Vagina (tissue), 2 donors: ENCODE measurements at regions not wholly inside any gene's neighbourhood (a gene's known extent, or its start where the extent isn't known, plus 50 kb on each side); places are given as distances from the start of the nearest gene placed in this dataset.

Experiments used
- DNase-seq, 2 donors: peaks; one replicate each; pipeline ENCODE4 v3.0.0-alpha.2; 2017; ENCODE audit errors: extremely low spot score in 2 of 2
- H3K27ac ChIP-seq: fragments of 200-600 bp; sonication (generic); one replicate; pipeline ENCODE4 v1.5.1; 2019
- H3K27me3 ChIP-seq: fragments of 200-600 bp; sonication (generic); one replicate; pipeline ENCODE4 v1.5.1; 2019
- H3K36me3 ChIP-seq, 2 donors: fragments of 200-600 bp; sonication (generic); one replicate each; pipeline ENCODE4 v1.5.1; 2017 to 2019
- H3K4me1 ChIP-seq: fragments of 200-600 bp; sonication (generic); one replicate; pipeline ENCODE4 v1.5.1; 2019
- H3K4me3 ChIP-seq, 2 donors: fragments of 200-600 bp; sonication (generic); 1 replicate in 1 of 2; 2 replicates in 1 of 2; pipeline ENCODE4 v1.5.1; 2016 to 2019
- H3K9me3 ChIP-seq: fragments of 200-600 bp; sonication (generic); one replicate; pipeline ENCODE4 v1.5.1; 2019
- POLR2A ChIP-seq, 2 donors: fragments of 450-650 bp; IDR thresholded peaks; one replicate each; pipeline ENCODE4 v1.6.1; 2017; ENCODE audit warnings: antibody characterized with exemption in 2 of 2, mild to moderate bottlenecking in 2 of 2, moderate library complexity in 2 of 2
- POLR2AphosphoS5 ChIP-seq, 2 donors: sonication (generic); formaldehyde crosslinking; IDR thresholded peaks; one replicate each; pipeline ENCODE4 v1.9.0; 2017; ENCODE audit warnings: antibody characterized with exemption in 2 of 2, mild to moderate bottlenecking in 2 of 2, low read depth in 1 of 2; ENCODE audit not compliant: insufficient read depth in 1 of 2
- intact Hi-C: fragments of 100-400 bp; cut with DNase I; formaldehyde crosslinking; loops from one replicate; pipeline ENCODE4 v1.15.1; 2023
- TF ChIP-seq, protein P1 (sequence below), 3 experiments: fragments of 450-650 bp in 2 of 3; fragments of 200-600 bp in 1 of 3; sonication (generic) in 1 of 3; IDR thresholded peaks; one replicate each; pipeline ENCODE4 v1.5.1; 2017 to 2019; ENCODE audit warnings: antibody characterized with exemption in 3 of 3, mild to moderate bottlenecking in 2 of 3, moderate library complexity in 2 of 3

DNA sequence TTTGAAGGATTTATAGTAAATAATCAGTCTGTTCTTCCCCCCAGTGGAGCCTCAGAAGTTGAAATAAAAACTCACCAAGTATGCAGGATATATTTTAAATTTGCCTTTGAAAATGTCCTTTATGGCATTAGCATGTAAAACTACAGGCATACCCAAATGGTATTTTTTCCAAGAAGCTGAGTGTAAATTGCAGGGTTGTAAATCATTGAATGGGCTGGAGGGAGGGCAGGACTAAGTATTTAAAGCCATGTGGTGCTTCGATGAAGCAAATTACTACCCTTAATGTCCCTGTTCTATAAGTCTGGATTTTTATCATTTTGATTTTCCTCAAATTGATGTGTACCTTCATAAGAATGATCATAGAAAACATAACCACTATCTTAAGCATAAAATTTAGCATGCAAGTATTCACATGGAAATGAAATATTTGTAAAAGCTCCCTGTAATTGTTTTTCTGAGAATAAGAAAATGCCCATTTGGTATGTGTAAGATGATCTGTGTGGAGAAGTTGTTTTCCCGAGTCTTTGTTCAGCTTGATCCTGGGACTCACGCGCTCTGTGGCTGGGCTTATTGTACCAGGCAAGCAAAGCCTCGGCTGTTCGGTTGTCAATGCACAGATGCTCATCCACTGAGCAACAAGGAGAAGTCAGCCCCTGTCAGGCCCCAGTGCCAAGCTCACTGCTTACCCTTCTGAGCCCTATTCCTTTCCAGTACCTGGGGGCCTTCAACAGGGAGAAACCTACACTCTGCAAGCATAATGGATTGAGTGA lies 66.7 kb downstream of the CD164 start:
- TF ChIP-seq POLR2AphosphoS5 (IDR thresholded peaks at IDR 0.05; ENCODE audit: insufficient read depth in 1 of 2, low read depth in 1 of 2) (no peak), POLR2A (IDR thresholded peaks at IDR 0.05) (no peak)
- TF ChIP-seq, protein P1, sequence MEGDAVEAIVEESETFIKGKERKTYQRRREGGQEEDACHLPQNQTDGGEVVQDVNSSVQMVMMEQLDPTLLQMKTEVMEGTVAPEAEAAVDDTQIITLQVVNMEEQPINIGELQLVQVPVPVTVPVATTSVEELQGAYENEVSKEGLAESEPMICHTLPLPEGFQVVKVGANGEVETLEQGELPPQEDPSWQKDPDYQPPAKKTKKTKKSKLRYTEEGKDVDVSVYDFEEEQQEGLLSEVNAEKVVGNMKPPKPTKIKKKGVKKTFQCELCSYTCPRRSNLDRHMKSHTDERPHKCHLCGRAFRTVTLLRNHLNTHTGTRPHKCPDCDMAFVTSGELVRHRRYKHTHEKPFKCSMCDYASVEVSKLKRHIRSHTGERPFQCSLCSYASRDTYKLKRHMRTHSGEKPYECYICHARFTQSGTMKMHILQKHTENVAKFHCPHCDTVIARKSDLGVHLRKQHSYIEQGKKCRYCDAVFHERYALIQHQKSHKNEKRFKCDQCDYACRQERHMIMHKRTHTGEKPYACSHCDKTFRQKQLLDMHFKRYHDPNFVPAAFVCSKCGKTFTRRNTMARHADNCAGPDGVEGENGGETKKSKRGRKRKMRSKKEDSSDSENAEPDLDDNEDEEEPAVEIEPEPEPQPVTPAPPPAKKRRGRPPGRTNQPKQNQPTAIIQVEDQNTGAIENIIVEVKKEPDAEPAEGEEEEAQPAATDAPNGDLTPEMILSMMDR (IDR thresholded peaks at IDR 0.05): no peak
- no peak overlapping the region for H3K4me3 ChIP-seq
- no peaks in the 10 kb centered on the region for H3K4me1 ChIP-seq
- no peaks in the 10 kb centered on the region for H3K9me3 ChIP-seq
- intact Hi-C loops: no loop called here
- H3K36me3 ChIP-seq: no peaks in the 10 kb centered on the region
- DNase-seq: no peak
- no peak overlapping the region for H3K27ac ChIP-seq
- no peaks in the 10 kb centered on the region for H3K27me3 ChIP-seq

DNA sequence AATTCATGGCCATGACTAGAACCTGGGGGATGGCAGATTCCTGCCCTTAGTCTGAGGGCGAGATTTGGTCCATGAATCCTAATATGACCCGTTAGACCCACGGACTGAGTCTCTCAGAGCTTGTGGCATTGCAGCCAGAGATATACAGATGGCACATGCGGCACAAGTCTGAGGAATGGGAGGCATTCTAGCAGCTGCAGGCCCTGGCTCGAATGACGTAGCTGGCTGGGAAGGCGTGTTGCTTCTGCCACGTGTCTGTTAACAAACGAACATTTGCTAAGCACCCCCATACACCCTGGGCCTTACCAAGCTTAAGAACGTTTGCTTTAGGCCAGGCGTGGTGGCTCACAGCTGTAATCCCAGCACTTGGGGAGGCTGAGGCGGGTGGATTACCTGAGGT lies 68.0 kb downstream of the CD164 start:
- no peak for TF ChIP-seq POLR2AphosphoS5 (IDR thresholded peaks at IDR 0.05; ENCODE audit: insufficient read depth in 1 of 2, low read depth in 1 of 2)
- TF ChIP-seq, protein P1 (IDR thresholded peaks at IDR 0.05): no peak
- Histone ChIP-seq H3K4me3 (no peak overlapping the region), H3K9me3 (no peaks in the 10 kb centered on the region), H3K4me1 (no peaks in the 10 kb centered on the region), H3K36me3 (no peaks in the 10 kb centered on the region), H3K27ac (no peak overlapping the region), H3K27me3 (no peaks in the 10 kb centered on the region)
- intact Hi-C loops: no loop called here
- no peak for DNase-seq

DNA sequence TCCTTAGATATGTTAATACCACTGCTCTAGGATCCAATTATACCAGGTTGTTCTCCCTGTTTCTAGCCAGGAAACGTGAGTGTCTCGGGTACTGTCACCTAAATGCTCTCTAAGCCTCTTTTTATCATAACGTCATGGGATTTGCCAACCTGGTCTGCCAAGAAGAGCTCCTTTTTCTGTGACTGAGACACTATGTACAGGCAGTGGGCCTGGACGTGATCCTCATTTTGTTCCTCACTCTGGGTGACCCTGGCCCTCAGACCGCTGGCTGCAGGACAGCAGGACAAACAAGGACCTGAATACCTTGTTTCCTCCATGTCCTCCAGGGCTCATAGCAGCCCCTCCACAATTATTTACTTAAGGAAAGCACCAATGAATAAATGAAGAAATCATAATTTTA lies 69.1 kb downstream of the CD164 start:
- Histone ChIP-seq H3K4me1 (no peaks in the 10 kb centered on the region), H3K4me3 (no peak overlapping the region), H3K27ac (no peak overlapping the region), H3K27me3 (no peaks in the 10 kb centered on the region), H3K9me3 (no peaks in the 10 kb centered on the region), H3K36me3 (no peaks in the 10 kb centered on the region)
- intact Hi-C loops: no loop called here
- TF ChIP-seq POLR2AphosphoS5 (IDR thresholded peaks at IDR 0.05; ENCODE audit: insufficient read depth in 1 of 2, low read depth in 1 of 2) (no peak), POLR2A (IDR thresholded peaks at IDR 0.05) (no peak)
- TF ChIP-seq, protein P1 (IDR thresholded peaks at IDR 0.05): no peak
- no peak for DNase-seq

DNA sequence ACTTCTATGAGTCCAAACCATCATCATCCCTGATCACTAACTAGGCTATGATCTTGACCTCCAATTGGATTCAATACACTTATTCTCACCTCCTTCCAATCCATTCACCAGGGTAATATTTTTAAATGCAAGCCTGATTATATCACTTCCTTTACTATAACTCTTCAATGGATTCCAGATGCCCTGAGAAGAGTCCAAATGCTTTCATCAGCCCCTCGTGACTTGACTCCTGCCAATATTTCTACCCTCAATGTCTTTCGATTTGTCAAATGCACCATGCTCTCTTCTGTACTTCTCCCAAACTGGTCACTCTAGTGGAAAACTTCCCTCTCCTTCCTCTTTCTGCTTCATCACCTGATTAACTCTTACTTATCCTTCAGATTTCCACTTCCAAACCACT lies 70.8 kb downstream of the CD164 start:
- no peak overlapping the region for H3K4me3 ChIP-seq
- no peaks in the 10 kb centered on the region for H3K36me3 ChIP-seq
- H3K4me1 ChIP-seq: no peaks in the 10 kb centered on the region
- H3K9me3 ChIP-seq: no peaks in the 10 kb centered on the region
- intact Hi-C loops: no loop called here
- no peak overlapping the region for H3K27ac ChIP-seq
- no peaks in the 10 kb centered on the region for H3K27me3 ChIP-seq
- TF ChIP-seq POLR2A (IDR thresholded peaks at IDR 0.05) (no peak), POLR2AphosphoS5 (IDR thresholded peaks at IDR 0.05; ENCODE audit: insufficient read depth in 1 of 2, low read depth in 1 of 2) (no peak)
- TF ChIP-seq, protein P1 (IDR thresholded peaks at IDR 0.05): no peak
- no peak for DNase-seq

DNA sequence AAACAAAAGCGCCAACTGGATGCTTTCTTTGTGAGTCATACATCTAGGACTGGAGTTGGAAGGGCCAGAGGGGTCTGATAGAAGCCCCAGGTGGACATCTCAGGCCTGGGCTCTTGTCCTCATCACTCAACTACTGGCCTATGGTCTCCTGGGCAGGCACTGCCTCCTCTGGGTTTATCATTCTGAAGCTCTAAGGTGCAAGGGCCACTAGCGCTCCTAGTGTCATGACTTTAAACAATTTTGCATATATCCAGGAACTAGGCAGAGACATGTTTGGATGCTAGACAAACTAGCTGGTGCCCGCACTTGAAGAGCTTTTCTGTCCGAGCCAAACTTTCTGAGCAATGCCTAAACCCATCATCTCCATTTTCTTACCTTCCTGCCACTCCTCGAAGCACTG lies 72.3 kb downstream of the CD164 start:
- no peaks in the 10 kb centered on the region for H3K4me1 ChIP-seq
- DNase-seq: no peak
- H3K27ac ChIP-seq: no peak overlapping the region
- no peaks in the 10 kb centered on the region for H3K36me3 ChIP-seq
- H3K4me3 ChIP-seq: no peak overlapping the region
- H3K27me3 ChIP-seq: no peaks in the 10 kb centered on the region
- intact Hi-C loops: no loop called here
- no peaks in the 10 kb centered on the region for H3K9me3 ChIP-seq
- TF ChIP-seq POLR2A (IDR thresholded peaks at IDR 0.05) (no peak), POLR2AphosphoS5 (IDR thresholded peaks at IDR 0.05; ENCODE audit: insufficient read depth in 1 of 2, low read depth in 1 of 2) (no peak)
- TF ChIP-seq, protein P1 (IDR thresholded peaks at IDR 0.05): no peak
